HFF-Myc (cell line): ENCODE measurements at regions not wholly inside any gene's neighbourhood (a gene's known extent, or its start where the extent isn't known, plus 50 kb on each side); places are given as distances from the start of the nearest gene placed in this dataset.

Source experiments
- DNase-seq: peaks from one replicate; pipeline ENCODE4 v3.0.0-alpha.2; 2011; ENCODE audit warnings: low read depth; ENCODE audit errors: extremely low read depth
- H3K4me3 ChIP-seq: replicated peaks from 2 replicates; pipeline ENCODE4 v1.5.1; 2011; ENCODE audit warnings: low read depth, mild to moderate bottlenecking, control low read depth, low read length
- TF ChIP-seq, protein P1 (sequence below): IDR thresholded peaks from 2 replicates; pipeline ENCODE4 v1.5.1; 2012; ENCODE audit warnings: mild to moderate bottlenecking, low read depth, low read length, control low read depth; ENCODE audit errors: missing control alignments

DNA sequence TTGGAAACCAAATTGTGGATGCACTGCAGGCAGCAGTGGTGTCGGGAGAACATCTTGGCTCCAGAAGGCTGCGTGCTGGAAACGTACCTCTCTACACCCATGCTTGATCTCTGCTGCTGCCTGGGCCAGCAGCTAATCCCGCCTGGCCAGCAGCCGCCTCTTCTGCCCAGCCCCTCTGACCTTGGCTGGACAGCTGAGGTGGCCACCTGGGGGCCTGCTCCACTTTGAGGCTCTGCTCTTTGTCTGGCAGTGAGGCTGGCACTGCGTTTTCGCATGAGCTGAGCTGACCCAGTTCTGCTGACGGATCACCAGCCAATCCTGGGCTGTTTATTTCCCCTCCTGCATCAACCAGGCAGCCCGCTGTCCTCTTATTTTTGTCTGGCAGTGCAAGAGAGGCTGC, 154.9 kb downstream of the TENT4A start:
- H3K4me3 ChIP-seq, result no peak overlapping the region
- no peak for DNase-seq
- TF ChIP-seq, protein P1, sequence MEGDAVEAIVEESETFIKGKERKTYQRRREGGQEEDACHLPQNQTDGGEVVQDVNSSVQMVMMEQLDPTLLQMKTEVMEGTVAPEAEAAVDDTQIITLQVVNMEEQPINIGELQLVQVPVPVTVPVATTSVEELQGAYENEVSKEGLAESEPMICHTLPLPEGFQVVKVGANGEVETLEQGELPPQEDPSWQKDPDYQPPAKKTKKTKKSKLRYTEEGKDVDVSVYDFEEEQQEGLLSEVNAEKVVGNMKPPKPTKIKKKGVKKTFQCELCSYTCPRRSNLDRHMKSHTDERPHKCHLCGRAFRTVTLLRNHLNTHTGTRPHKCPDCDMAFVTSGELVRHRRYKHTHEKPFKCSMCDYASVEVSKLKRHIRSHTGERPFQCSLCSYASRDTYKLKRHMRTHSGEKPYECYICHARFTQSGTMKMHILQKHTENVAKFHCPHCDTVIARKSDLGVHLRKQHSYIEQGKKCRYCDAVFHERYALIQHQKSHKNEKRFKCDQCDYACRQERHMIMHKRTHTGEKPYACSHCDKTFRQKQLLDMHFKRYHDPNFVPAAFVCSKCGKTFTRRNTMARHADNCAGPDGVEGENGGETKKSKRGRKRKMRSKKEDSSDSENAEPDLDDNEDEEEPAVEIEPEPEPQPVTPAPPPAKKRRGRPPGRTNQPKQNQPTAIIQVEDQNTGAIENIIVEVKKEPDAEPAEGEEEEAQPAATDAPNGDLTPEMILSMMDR, result no peak

DNA sequence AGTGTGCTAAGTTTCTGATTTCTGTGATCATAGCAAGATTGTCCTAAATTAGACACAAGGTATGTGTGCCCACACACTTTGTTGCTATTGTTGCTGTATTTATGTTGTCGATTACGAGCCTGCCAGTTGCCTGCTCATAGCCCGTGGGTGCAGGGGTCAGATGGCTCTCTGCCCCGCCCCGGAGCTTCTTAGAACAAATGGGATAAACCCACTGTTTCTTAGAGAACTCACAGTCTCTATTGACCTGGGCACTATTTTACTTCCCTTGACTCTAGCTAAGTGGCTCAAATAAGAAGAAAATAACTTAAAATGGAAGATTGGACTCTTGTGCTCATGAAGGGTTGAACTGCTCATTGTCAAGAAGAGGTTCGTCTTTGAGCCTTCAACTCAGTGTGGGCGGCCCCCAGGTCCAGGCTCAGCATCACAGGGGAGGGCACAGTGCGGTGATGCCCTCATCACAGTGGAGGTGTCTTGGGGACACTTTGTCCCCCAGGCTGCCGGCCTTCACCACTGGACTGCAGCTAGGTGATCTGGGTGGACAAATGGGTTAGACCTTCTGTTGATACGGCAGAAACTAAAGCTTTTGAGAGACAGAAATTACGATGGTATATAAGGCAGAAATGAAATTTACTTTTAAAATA, 155.5 kb downstream of the TENT4A start:
- TF ChIP-seq, protein P1, result no peak
- no peak for DNase-seq
- H3K4me3 ChIP-seq, result no peak overlapping the region

DNA sequence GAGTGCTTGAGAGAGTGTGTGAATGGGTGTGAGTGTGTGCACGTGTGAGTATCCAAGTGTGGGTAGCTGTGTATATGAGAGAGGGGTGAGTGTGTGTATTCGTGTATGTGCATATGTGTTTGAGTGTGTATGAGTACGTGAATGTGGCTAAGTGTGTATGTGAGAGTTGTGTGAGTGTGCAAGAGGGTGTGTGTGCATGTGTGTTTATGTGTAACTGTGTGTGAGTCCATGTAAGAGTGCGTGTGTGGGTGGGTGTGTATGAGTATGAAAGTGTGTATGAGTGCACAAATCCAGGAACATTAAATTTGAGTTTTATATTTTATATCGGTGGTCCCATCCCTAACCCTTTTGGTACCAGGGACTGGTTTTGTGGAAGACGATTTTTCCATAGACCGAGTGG, 156.4 kb downstream of the TENT4A start:
- H3K4me3 ChIP-seq, result no peak overlapping the region
- TF ChIP-seq, protein P1, result no peak
- no peak for DNase-seq

DNA sequence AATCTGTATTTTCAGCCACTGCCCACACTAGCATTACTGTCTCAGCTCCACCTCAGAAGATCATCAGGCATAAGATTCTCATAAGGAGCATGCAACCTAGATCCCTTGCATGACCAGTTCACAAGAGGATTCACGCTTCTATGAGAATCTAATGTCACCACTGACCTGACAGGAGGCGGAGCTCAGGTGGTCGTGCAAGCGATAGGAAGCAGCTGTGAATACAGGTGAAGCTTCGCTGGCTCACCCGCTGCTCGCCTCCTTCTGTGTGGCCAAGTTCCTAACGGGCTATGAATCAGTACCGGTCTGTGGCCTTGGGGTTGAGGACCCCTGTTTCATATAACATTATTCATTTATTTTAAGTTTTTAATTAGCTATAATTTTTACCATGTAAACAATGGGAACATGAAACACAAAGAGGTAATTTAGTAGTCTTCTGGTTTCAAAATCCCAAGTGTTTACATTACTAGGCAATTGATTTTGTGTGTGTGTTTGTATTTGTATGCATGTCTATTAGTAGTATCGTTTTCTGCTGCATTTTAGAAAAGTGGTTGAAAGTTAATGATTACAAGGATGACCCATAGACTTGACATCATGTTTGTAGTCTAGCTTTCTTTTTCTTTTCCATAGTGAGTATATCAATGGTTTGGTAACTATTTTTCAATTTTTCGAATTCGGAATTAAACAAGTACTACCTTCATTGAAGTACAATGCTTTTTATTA, 159.4 kb downstream of the TENT4A start:
- TF ChIP-seq, protein P1, result no peak
- H3K4me3 ChIP-seq, result no peak overlapping the region
- DNase-seq, result no peak

DNA sequence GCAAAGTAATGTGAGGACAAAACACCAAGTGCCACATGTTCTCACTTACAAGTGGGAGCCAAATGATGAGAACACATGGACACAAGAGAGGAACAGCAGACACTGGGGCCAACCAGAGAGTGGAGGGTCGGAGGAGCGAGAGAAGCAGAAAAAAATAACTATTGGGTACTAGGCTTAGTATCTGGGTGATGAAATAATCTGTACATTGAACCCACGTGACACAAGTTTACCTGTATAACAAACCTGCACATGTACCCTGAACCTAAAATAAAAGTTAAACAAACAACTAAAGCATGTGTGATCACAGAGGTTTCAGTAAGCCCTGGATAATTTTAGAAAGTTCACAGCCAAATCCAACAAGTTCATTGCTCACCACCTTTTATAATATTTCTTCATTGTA, 160.1 kb downstream of the TENT4A start:
- no peak overlapping the region for H3K4me3 ChIP-seq
- DNase-seq, result no peak
- TF ChIP-seq, protein P1, result no peak

DNA sequence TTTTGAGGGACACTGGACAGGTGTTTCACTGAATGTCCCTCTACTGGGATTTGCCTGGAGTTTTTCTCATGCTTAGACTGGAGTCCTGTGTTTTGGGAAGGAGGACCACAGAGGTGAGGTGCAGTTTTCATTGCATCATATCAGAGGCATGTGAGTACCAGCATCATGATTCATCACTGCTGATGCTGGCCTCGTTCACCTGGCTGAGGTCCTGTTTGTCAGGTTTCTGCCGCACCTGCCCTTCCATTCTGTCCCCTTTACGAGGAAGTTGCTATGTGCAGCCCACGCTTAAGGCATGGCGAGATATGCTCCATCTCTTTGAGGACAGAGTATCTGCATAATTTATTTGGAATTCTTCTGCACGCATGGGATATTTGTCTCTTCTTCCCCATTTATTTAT, 162.1 kb downstream of the TENT4A start:
- TF ChIP-seq, protein P1, result no peak
- DNase-seq, result no peak
- no peak overlapping the region for H3K4me3 ChIP-seq
